ENCODE measurements at regions not wholly inside any gene's neighbourhood (a gene's known extent, or its start where the extent isn't known, plus 50 kb on each side); places are given as distances from the start of the nearest gene placed in this dataset.

GRCh38 chr1:69230208-69230607 is 337.5 kb upstream of the LRRC7 start:
- DNase-seq (ENCODE audit: low spot score): no peak
- TF ChIP-seq FOXA2 (IDR thresholded peaks at IDR 0.05) (no peak), NR2F2 (IDR thresholded peaks at IDR 0.05) (no peak), MAX (IDR thresholded peaks at IDR 0.05) (no peak), EGR1 (IDR thresholded peaks at IDR 0.05; ENCODE audit: low read depth in 2 of 2) (no peak), YY1 (IDR thresholded peaks at IDR 0.05) (no peak), GABPA (IDR thresholded peaks at IDR 0.05 in 1 of 2, conservative IDR thresholded peaks at IDR 0.05 in 1 of 2) (no peak), CTCF (IDR thresholded peaks at IDR 0.05; ENCODE audit: low read depth, low read length, missing input control) (no peak), RAD21 (IDR thresholded peaks at IDR 0.05) (no peak), SP1 (IDR thresholded peaks at IDR 0.05) (no peak), HNF4A (conservative IDR thresholded peaks at IDR 0.05) (no peak), RXRA (IDR thresholded peaks at IDR 0.05) (no peak), FOXA1 (IDR thresholded peaks at IDR 0.05) (no peak), HNF4G (IDR thresholded peaks at IDR 0.05) (no peak), JUND (IDR thresholded peaks at IDR 0.05) (no peak)
- TF ChIP-seq, protein P1, sequence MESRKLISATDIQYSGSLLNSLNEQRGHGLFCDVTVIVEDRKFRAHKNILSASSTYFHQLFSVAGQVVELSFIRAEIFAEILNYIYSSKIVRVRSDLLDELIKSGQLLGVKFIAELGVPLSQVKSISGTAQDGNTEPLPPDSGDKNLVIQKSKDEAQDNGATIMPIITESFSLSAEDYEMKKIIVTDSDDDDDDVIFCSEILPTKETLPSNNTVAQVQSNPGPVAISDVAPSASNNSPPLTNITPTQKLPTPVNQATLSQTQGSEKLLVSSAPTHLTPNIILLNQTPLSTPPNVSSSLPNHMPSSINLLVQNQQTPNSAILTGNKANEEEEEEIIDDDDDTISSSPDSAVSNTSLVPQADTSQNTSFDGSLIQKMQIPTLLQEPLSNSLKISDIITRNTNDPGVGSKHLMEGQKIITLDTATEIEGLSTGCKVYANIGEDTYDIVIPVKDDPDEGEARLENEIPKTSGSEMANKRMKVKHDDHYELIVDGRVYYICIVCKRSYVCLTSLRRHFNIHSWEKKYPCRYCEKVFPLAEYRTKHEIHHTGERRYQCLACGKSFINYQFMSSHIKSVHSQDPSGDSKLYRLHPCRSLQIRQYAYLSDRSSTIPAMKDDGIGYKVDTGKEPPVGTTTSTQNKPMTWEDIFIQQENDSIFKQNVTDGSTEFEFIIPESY (IDR thresholded peaks at IDR 0.05): no peak
- TF ChIP-seq, protein P2, sequence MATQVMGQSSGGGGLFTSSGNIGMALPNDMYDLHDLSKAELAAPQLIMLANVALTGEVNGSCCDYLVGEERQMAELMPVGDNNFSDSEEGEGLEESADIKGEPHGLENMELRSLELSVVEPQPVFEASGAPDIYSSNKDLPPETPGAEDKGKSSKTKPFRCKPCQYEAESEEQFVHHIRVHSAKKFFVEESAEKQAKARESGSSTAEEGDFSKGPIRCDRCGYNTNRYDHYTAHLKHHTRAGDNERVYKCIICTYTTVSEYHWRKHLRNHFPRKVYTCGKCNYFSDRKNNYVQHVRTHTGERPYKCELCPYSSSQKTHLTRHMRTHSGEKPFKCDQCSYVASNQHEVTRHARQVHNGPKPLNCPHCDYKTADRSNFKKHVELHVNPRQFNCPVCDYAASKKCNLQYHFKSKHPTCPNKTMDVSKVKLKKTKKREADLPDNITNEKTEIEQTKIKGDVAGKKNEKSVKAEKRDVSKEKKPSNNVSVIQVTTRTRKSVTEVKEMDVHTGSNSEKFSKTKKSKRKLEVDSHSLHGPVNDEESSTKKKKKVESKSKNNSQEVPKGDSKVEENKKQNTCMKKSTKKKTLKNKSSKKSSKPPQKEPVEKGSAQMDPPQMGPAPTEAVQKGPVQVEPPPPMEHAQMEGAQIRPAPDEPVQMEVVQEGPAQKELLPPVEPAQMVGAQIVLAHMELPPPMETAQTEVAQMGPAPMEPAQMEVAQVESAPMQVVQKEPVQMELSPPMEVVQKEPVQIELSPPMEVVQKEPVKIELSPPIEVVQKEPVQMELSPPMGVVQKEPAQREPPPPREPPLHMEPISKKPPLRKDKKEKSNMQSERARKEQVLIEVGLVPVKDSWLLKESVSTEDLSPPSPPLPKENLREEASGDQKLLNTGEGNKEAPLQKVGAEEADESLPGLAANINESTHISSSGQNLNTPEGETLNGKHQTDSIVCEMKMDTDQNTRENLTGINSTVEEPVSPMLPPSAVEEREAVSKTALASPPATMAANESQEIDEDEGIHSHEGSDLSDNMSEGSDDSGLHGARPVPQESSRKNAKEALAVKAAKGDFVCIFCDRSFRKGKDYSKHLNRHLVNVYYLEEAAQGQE (IDR thresholded peaks at IDR 0.05): no peak
- no peaks in the 10 kb centered on the region for H3K9me3 ChIP-seq (ENCODE audit: control insufficient read depth in 4 of 4, low read length in 3 of 4)
- no peaks in the 10 kb centered on the region for H3K36me3 ChIP-seq (ENCODE audit: control insufficient read depth in 4 of 4, insufficient read depth in 3 of 4, low read depth in 1 of 4, low read length in 3 of 4)
- H3K4me1 ChIP-seq (ENCODE audit: control insufficient read depth in 4 of 4, insufficient read depth in 4 of 4, low read length in 3 of 4): peaks cover 0 to 1% (median 0%) of the 10 kb centered on the region in 4 donors
- H3K4me3 ChIP-seq (ENCODE audit: low read depth in 1 of 3, low read length in 3 of 3): no peak overlapping the region
- H3K27ac ChIP-seq (ENCODE audit: low read depth in 1 of 2, low read length in 2 of 2): no peak overlapping the region
- no peaks in the 10 kb centered on the region for H3K27me3 ChIP-seq (ENCODE audit: control insufficient read depth in 4 of 4, insufficient read depth in 4 of 4, low read length in 3 of 4)
- no peak overlapping the region for H3K9ac ChIP-seq (ENCODE audit: low read depth in 1 of 2, low read length in 2 of 2)

- TF ChIP-seq JUND (IDR thresholded peaks at IDR 0.05) (no peak), FOXA2 (IDR thresholded peaks at IDR 0.05) (no peak), ATF3 (IDR thresholded peaks at IDR 0.05) (no peak), GABPA (IDR thresholded peaks at IDR 0.05 in 1 of 2, conservative IDR thresholded peaks at IDR 0.05 in 1 of 2) (no peak), HNF4G (IDR thresholded peaks at IDR 0.05) (no peak), YY1 (IDR thresholded peaks at IDR 0.05) (no peak), MAX (IDR thresholded peaks at IDR 0.05) (no peak), RXRA (IDR thresholded peaks at IDR 0.05) (no peak)
- TF ChIP-seq, protein P1 (IDR thresholded peaks at IDR 0.05): no peak
- Histone ChIP-seq H3K4me3 (ENCODE audit: low read depth in 1 of 3, low read length in 3 of 3) (no peak overlapping the region), H3K9me3 (ENCODE audit: control insufficient read depth in 4 of 4, low read length in 3 of 4) (no peaks in the 10 kb centered on the region), H3K4me1 (ENCODE audit: control insufficient read depth in 4 of 4, insufficient read depth in 4 of 4, low read length in 3 of 4) (peaks cover 0 to 1% (median 0%) of the 10 kb centered on the region in 4 donors), H3K9ac (ENCODE audit: low read depth in 1 of 2, low read length in 2 of 2) (no peak overlapping the region), H3K27ac (ENCODE audit: low read depth in 1 of 2, low read length in 2 of 2) (no peak overlapping the region), H3K27me3 (ENCODE audit: control insufficient read depth in 4 of 4, insufficient read depth in 4 of 4, low read length in 3 of 4) (no peaks in the 10 kb centered on the region), H3K36me3 (ENCODE audit: control insufficient read depth in 4 of 4, insufficient read depth in 3 of 4, low read depth in 1 of 4, low read length in 3 of 4) (no peaks in the 10 kb centered on the region)
- DNase-seq (ENCODE audit: low spot score): no peak
Measured at GRCh38 chr1:69233463-69233862, 334.3 kb upstream of the LRRC7 start.
